SKM-1 treated with dmso at 0.1 percent for 144 hours (cell line): ENCODE measurements at regions not wholly inside any gene's neighbourhood (a gene's known extent, or its start where the extent isn't known, plus 50 kb on each side); places are given as distances from the start of the nearest gene placed in this dataset.

Experiments
- DNase-seq: peaks from one replicate; lab custom pipeline; 2025; ENCODE audit not compliant: unreplicated experiment; lab: John Stamatoyannopoulos, UW

DNA sequence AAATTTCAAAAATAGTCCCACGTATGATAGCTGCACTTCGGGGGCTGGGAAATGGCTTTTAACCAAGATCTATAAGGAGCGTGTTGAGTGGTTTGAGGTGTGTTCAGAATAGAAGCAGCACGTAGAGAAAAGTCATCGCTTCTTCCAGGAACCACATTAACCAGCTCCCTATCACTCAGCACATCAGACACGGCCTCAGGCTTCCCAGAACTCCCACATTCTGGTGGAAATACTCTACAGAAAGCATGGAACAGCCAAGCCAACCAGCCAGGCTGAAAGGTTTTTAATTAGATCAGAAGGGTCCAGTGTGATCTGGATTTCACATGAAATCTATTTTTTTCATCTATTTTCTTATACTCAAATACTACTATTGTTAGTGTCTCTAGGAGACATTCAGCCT lies 231.5 kb upstream of the NRP1 start:
- no peak for DNase-seq

DNA sequence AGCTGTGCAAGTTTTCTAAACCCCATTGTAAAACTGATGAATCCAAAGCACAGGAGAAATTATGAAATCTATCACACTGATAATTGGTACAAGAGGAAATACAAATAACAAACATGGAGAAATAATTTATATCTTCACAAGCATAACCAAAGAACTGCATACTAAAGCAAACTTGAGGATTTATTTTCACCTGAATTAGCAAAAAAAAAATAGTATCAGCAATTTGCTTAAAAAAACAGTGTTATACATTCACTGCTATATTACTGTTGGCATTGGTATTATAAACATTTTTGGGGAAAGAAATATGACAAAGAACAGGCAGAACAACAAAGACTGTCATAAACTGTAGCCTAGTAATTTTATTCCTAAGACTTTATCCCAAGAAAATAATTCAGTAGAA lies 230.8 kb upstream of the NRP1 start:
- DNase-seq, result no peak

DNA sequence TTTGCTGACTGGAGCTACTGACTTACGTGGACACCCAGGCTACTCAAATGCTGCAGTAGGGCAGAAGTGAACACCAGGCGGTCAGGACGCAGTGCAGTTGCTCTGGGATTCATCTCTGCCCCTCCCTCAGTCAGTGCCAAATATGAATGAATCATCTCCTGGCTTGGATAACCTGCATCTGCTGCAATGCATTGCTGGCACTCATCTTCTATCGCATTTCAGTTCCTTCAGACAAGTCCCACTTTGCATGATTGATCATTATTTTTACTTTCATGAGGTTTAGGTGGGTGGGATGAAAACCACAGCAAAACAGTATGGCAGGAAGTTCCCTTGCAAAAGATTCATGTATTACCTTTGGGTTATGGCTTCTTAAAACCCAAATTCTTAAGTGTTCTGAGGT lies 224.6 kb upstream of the NRP1 start:
- no peak for DNase-seq

DNA sequence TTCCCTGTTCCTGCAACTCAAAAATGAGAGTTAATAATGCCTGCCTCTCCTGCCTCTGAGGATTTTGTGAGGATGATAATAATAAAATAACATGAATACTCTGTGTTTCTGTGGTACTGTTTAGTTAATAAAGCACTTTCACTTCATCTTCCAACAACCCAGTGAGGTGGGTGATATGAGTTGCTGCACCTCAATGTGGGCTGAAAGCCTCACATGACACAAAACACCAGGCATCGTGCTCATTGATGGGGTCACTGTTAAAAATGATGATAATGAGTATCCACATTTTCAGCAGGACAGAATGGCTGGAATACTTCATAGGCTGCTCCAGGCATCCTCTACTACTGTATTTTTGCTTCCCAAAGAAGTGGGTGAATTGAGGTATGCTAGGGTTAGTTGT lies 222.8 kb upstream of the NRP1 start:
- DNase-seq, result no peak

DNA sequence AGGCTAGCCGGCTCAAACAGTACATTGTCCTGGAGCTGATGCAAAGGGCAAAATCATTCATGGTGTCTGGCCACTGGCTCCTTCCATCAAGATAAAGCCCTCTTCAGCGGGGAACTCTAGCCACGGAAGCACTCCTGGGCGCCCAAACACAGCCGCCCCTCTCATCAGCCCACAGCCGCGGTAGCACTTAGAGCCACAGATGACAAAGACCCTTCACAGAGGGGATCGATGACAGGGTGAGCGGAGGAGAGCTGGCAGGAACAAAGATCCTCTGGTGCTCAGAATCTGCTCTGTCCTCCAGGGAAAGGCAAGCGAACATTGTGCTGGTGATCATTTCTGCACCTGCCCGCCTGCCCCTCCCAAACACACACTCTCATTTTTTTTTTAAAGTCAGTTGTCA lies 222.2 kb upstream of the NRP1 start:
- no peak for DNase-seq

DNA sequence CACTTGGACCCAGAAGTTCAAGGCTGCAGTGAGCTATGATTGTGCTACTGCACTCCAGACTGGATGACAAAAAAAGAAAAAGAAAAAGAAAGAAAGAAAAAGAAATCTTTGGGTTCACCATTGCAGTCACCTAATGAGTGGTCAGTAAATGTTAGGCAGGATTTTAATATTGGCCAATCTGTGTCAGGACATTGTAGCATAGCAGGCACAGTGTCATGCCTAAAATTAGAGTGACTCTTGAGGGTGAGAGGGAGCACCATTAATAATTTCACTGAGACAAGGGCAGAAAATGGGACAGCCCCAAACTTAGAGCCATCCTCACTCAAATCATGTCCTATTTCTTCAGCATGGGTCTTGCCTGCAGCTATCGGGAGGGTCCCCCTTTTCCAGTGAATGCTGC lies 221.6 kb upstream of the NRP1 start:
- DNase-seq, result no peak

DNA sequence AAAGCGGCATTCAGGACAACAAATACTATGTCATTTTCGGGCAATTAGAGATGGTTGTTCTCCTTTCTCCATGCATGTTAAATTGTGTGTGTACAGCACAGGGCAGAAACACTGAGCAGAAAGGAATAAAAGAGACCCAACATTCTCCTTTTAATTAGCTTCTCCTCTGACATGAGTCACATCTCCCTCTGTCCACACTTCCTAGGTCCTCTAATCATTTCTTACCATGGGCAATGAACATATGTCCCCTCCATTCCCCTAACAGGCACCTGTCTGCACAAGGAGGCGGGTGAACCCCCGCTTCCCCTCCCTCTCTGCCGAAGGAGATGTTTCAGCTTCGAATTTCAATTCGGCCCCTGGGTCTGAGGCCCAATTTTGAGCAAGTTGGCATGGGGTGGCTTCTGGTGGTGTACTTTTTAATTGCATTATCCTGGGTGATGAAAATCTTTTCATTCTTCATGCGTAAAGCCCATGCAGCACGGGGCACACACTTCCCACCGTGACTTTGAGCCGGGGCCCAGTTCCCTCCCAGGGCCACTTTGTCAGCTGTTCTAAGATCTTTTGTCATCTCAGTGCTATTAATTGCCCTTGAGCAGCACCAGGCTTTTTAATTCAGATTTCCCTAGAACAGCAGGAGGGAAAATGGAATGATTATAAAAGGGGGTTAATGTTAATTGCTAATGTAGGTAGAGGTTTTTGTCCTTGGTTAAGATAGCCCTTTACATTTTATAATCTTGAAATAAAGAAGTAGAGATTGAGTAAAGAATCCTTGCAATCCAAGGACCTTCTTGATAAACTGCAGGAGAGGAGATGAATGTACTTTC lies 219.5 kb upstream of the NRP1 start:
- no peak for DNase-seq

DNA sequence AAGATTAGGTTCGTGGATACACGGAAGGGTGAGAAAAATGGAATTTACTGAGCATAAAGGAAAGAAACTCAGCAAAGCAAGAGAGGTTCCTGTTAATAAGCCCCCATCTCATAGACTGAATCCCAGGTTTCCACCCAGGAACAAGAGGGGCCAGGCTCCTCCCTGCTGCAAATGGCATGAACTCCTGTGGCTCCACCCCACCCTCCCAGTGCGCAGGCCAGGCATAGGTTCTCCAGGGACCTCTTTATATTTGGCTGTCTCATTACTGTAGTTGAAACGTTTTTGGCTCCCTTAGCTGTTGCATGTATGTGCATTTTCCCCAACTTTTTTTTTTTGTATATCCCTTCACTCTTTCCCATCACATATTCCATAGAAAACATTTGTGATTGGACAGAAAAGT lies 217.8 kb upstream of the NRP1 start:
- no peak for DNase-seq

DNA sequence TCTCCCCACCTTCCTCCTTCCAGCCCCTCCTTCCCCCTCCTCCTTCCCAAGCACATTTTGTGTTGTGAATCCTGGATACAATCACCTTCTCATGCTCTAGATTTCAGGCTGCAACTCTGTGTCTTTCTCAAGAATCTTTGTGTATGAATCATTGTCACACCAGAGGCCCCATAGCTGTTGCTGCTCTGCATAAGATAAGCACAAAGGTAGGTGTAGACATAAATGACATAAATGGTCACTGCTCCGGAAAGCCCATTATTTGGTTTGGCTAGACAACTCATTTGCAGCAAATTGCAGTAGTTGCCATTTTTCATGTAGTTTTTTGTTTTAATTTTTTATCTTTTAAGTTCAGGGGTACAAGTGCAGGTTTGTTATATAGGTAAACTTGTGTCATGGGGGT lies 216.3 kb upstream of the NRP1 start:
- no peak for DNase-seq

DNA sequence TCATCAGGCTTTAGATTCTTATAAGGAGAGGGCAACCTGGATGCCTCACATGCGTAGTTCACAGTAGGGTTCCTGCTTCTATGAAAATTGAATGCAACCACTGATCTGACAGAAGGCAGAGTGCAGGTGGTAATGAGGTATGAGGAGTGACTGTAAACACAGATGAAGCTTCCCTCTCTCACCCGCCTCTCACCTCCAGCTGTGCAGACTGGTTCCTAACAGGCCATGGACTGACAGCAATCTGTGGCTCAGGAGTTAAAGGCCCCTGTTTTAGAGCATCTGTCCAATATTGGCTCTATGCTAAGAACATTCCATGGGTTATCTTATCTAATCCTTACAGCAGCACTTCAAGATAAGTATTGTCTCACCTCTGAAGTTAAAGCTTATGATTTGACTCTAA lies 213.5 kb upstream of the NRP1 start:
- DNase-seq, result no peak

DNA sequence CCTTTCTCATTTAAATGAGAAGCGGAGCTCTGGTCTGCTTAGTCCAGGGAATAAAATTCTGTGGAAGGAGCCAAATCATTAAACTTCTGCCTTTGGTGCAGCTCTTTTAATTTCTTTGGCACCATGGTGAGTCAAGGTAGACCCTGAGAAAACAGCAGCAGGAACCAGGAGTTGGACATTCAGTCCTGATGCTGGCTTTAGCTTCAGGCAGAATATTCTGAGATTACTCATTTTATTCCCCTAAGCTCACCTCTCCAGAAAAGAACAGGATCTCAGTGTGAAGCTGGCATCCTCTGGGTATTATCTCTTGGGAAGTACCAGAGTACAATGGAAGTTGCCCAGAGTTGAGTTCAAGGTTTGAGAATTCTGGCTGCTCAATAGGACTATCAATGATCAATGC lies 211.6 kb upstream of the NRP1 start:
- DNase-seq, result no peak

DNA sequence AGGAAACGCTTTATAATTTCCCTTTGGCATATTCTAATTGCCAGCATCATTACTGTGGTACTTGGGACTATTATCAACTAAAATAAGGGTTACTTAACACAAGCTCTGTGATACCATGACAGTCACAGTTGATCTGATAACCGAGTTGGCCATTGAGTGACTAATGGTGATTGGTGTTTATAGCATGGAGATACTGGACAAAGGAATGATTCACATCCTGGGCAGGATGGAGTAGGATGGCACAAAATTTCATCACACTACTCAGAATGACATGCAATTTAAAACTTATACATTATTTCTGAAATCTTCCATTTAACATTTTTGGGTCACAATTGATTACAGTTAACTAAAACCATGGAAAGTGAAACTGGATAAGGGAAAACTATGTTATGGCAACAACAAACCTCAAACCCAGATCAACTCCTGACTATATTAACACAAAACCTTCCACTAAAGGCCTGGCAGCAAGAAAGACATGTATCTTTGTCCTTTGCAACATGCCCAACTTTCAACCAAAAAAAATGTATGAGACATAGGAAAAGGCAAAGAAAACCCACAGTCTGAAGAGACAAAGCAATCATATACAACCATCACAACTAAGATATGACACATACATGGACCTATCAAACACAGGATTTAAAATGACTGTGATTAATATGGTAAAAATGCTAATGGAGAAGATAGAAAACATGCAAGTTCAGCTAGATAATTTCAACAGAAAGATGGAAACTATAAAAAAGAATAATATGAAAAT lies 208.5 kb upstream of the NRP1 start:
- no peak for DNase-seq

DNA sequence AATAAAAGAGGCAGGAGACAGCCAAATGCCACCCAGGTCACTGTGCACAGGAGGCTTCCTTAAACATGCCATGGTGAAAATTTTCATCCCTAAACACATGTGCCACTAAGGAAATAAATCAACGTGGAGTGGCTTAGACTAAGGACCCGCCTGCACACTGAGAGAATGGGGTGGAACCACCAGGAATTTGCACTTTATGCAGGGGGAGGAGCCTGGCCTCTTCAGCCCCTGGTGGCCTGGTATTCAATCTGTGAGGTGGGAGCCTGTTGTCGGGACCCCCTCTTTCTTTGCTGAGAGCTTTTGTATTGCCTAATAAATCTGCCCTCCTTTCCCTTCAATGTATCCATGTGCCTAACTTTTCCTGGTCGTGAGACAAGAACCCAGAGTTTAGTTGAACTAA lies 204.6 kb upstream of the NRP1 start:
- DNase-seq, result no peak

DNA sequence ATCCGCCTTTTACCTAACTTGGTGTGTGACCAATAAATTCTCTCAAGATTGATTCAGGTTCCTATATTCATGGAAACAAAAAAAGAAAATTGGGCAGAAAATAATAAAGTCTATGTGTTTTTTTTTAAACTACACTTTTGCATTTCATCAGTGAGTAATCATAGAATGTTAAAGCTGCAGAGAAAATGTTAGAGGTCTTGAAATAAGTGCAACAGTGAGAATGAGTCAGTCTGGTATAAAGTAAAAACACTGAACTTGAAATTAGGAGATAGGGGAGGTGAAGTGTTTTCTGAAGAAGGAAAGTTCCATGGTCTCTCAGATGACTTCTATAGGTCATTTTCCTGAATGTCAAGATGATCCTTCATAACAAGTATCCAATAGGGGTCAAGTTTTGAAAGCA lies 202.6 kb upstream of the NRP1 start:
- no peak for DNase-seq

DNA sequence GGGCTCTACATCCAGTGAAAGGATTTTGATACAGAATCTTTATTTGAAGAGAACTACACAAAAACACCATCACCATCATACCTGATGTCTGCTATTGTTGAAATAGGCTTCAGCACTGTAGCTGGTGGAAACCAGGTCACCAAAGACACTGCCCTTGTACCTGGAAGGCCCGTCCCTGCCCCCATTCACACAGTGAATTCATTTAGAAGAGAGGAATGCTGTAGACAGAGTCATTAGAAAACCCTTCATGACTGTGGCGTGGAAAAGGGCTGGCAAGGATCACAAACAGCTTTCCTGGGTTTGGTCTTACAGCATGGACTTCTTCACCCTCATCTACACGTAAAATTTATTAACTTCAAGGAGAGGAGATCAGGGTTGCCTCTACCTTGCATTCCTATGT lies 202.0 kb upstream of the NRP1 start:
- DNase-seq, result no peak

DNA sequence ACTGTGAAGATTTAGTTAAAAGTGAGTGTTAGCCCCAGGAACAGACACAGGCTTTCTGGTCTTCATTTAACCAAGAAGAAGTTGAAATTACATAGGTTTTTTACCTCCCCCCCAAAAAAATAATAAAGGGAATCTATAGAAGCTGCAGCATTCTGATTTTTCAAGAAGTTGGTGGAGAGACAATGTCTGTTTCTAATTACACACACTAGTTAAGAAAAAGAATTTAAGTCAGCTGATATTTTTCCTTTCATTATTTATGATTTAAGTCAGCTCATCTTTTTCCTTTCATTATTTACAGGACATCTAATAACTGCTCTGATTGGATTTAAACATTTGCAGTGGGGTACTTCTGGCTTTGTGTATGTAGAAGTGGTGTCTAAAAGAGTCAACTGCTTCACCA lies 201.4 kb upstream of the NRP1 start:
- no peak for DNase-seq

DNA sequence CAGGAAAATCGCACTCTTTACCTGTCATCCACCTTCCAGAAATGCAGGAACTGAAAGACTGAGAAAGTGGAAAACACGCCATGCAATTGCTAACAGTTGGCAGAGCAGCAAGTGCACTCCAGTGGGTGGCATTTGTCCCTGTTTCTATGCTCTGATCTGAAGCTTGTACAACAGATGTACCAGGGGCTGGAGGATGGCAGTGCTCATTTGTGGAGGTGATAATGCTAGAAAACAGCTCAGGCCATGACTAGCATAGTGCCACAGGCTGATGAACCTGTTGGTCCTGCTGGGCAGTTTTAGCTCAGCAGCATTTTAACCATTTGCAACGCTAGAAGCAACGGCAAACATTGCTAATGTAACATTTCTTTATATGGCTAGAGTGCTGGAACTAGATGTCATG lies 199.9 kb upstream of the NRP1 start:
- no peak for DNase-seq

DNA sequence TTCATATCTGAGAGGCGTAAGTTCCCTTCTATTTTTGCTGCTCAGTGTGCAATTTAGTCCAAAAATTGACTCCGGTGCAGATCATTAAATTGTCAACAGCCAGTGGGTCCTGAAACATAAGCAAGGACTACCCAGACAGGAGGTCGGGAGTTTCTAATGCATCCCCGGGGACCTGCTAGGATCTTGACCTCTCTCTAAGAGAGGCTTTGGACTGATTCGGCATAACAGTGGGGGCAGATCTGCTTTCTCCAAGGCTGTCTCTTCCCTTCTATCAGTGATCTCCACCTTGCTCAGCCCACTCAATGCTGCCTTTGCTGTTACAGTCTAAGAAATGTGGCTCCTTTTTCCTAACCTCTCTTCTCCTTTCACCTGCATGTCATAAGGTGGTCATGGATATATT lies 199.1 kb upstream of the NRP1 start:
- DNase-seq, result no peak

DNA sequence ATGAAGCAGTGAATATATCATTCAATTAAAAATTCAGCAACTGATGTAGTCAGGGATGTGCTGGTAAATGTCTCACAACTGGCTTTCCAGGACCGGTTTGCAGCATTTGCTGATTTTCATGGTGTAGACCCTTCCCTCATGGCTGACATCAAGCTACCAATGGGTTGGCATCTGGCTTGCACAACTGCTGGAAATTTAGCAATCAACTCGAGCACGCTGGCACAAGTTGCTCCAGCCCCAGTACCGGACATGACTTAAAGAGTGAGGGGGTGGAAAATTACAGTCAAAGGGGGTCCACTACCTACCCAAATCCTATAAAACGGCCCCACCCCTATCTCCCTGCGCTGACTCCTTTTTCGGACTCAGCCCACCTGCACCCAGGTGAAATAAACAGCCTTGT lies 198.4 kb upstream of the NRP1 start:
- no peak for DNase-seq

DNA sequence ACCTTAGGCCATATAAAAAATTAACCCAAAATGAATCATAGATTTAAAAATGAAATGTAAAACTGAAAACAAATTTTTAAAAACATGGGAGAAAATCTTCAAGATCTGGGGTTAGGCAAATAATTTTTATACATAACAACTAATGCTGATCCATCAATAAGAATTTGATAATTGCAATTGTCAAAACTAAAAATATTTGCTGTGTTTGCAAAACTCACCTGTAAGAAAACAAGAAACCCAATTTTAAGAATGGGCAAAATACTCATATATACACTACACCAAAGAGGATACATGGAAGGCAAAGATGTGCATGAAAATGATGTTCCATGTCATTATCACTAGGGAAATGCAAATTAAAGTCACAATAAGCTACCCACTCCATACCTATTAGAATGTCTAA lies 194.8 kb upstream of the NRP1 start:
- no peak for DNase-seq

DNA sequence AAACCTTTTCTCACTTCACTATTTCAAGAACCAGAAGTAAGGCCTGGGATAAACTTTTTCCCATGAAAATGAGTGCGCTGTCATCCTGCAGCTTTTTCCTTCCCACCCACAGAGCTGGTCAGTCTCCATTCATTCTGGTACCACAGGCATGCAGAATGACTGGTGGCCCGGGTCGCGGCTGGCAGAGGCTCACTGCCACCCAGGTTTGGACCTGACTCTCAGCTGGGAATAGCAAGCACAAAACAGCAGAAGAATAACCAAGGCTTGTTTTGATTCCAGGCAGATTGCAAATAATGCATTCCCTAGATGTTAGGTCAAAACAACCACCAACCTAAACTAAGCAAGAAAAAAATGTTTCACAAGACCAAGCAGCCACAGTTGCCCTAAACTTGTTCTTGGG lies 190.5 kb upstream of the NRP1 start:
- DNase-seq, result no peak

DNA sequence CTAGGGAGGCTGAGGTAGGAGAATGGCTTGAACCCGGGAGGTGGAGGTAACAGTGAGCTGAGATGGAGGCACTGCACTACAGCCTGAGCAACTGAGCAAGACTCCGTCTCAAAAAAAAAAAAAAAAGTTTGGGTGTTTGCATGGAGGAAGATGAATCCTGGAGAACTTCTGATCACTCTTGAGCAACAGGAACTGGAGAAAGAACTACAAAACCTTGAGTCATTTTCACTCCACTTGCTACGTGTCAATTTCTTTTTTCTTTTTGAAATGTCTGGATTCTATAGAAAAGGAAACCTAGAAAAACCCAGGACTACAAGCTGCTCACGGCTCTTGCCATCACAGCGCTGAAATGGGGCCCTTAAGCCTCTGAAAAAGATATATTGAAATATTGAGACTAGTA lies 189.6 kb upstream of the NRP1 start:
- no peak for DNase-seq
